Loucy (cell line): ENCODE measurements at regions not wholly inside any gene's neighbourhood (a gene's known extent, or its start where the extent isn't known, plus 50 kb on each side); places are given as distances from the start of the nearest gene placed in this dataset.

Experiments used
- EZH2phosphoT487 ChIP-seq: fragments of 200-600 bp; IDR thresholded peaks from 2 replicates; pipeline ENCODE4 v1.6.1; 2018; ENCODE audit warnings: antibody characterized with exemption, mild to moderate bottlenecking, moderate library complexity, borderline replicate concordance
- TF ChIP-seq, protein P1 (sequence below): fragments of 200-600 bp; sonication (generic); conservative IDR thresholded peaks from 2 replicates; pipeline ENCODE4 v1.5.1; 2014; ENCODE audit warnings: mild to moderate bottlenecking, antibody characterized with exemption, low read length

- TF ChIP-seq, protein P1, sequence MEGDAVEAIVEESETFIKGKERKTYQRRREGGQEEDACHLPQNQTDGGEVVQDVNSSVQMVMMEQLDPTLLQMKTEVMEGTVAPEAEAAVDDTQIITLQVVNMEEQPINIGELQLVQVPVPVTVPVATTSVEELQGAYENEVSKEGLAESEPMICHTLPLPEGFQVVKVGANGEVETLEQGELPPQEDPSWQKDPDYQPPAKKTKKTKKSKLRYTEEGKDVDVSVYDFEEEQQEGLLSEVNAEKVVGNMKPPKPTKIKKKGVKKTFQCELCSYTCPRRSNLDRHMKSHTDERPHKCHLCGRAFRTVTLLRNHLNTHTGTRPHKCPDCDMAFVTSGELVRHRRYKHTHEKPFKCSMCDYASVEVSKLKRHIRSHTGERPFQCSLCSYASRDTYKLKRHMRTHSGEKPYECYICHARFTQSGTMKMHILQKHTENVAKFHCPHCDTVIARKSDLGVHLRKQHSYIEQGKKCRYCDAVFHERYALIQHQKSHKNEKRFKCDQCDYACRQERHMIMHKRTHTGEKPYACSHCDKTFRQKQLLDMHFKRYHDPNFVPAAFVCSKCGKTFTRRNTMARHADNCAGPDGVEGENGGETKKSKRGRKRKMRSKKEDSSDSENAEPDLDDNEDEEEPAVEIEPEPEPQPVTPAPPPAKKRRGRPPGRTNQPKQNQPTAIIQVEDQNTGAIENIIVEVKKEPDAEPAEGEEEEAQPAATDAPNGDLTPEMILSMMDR, result no peak
- no peak for TF ChIP-seq EZH2phosphoT487
Observed at GRCh38 chr10:64277536-64277935, 756.3 kb downstream of the REEP3 start.
